GM12891 (cell line): ENCODE measurements at regions not wholly inside any gene's neighbourhood (a gene's known extent, or its start where the extent isn't known, plus 50 kb on each side); places are given as distances from the start of the nearest gene placed in this dataset.

ENCODE experiments used
- PAX5 ChIP-seq: IDR thresholded peaks from 2 replicates; pipeline ENCODE4 v1.6.1; 2011; ENCODE audit warnings: low read length, moderate library complexity, mild to moderate bottlenecking; ENCODE audit not compliant: insufficient read depth, severe bottlenecking
- POLR2A ChIP-seq: IDR thresholded peaks from 2 replicates; pipeline ENCODE4 v1.6.1; 2011; ENCODE audit warnings: low read depth, low read length, control low read depth
- POLR2AphosphoS5 ChIP-seq: IDR thresholded peaks from 2 replicates; pipeline ENCODE4 v1.6.1; 2011; ENCODE audit warnings: low read depth, low read length, control low read depth
- SPI1 ChIP-seq: IDR thresholded peaks from 2 replicates; pipeline ENCODE4 v1.6.1; 2011; ENCODE audit warnings: low read depth, low read length, control low read depth
- TAF1 ChIP-seq: IDR thresholded peaks from 2 replicates; pipeline ENCODE4 v1.6.1; 2011; ENCODE audit warnings: low read depth, low read length, control low read depth

GRCh38 chr20:24117383-24117782, 128.8 kb upstream of the GGTLC1 start:
- TF ChIP-seq POLR2A, result no peak
- no peak for TF ChIP-seq POLR2AphosphoS5
- no peak for TF ChIP-seq TAF1
- TF ChIP-seq PAX5, result no peak
- no peak for TF ChIP-seq SPI1
